ENCODE measurements at regions not wholly inside any gene's neighbourhood (a gene's known extent, or its start where the extent isn't known, plus 50 kb on each side); places are given as distances from the start of the nearest gene placed in this dataset.

DNA sequence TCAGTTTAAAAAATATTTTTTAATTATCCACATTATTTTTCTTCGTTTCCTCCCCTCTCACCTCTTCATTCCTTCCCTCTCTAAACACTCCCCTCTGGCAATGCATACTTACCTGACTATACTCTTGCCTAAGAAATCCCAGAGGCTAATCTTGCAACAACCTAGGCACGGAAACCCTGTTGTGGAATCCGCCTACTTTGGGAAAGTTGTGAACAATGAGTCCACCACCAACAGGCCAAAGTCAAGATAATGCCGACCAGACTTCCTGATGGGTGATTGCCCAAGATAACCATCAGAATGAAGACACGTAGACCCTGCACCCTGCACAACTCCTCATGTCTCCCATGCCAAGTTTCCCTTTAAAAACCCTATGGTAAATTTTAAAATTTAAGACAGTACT, 521.5 kb downstream of the KIF20B start:
- TF ChIP-seq, protein P1, sequence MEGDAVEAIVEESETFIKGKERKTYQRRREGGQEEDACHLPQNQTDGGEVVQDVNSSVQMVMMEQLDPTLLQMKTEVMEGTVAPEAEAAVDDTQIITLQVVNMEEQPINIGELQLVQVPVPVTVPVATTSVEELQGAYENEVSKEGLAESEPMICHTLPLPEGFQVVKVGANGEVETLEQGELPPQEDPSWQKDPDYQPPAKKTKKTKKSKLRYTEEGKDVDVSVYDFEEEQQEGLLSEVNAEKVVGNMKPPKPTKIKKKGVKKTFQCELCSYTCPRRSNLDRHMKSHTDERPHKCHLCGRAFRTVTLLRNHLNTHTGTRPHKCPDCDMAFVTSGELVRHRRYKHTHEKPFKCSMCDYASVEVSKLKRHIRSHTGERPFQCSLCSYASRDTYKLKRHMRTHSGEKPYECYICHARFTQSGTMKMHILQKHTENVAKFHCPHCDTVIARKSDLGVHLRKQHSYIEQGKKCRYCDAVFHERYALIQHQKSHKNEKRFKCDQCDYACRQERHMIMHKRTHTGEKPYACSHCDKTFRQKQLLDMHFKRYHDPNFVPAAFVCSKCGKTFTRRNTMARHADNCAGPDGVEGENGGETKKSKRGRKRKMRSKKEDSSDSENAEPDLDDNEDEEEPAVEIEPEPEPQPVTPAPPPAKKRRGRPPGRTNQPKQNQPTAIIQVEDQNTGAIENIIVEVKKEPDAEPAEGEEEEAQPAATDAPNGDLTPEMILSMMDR (conservative IDR thresholded peaks at IDR 0.05 in 1 of 2, IDR thresholded peaks at IDR 0.05 in 1 of 2; ENCODE audit: low read depth in 1 of 2, low read length in 2 of 2), result no peak
- TF ChIP-seq EZH2 (IDR thresholded peaks at IDR 0.05; ENCODE audit: low read length, missing control alignments), result no peak

Measured in fibroblast of lung (primary cell).